ENCODE measurements at regions not wholly inside any gene's neighbourhood (a gene's known extent, or its start where the extent isn't known, plus 50 kb on each side); places are given as distances from the start of the nearest gene placed in this dataset.

DNA sequence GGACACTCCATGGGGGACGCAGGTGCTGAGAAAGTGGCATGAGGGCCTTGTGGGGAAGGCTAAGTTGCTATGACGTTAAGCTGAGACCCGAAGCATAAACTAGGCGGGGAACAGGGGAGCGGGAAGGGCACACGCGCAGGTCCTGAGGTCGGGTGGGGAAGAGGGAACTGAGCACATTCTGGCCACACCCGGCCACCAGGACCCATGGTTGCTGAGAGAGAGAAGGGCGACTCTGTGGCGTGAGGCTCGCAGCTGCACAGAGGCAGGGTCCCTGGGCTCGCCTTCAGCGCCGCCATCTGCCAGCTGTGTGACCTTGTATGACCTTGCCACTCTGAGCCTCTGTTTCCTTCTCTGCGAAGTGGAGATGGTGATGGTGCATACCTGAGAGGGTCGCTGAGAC, 182.5 kb downstream of the PHETA1 start:
- Histone ChIP-seq H3K9ac (ENCODE audit: low read depth in 1 of 2, low read length in 2 of 2) (no peak overlapping the region), H3K4me3 (ENCODE audit: low read depth in 1 of 3, low read length in 3 of 3) (no peak overlapping the region), H3K9me3 (ENCODE audit: control insufficient read depth in 4 of 4, low read length in 3 of 4) (no peaks in the 10 kb centered on the region), H3K27me3 (ENCODE audit: control insufficient read depth in 4 of 4, insufficient read depth in 4 of 4, low read length in 3 of 4) (no peaks in the 10 kb centered on the region), H3K4me1 (ENCODE audit: control insufficient read depth in 4 of 4, insufficient read depth in 4 of 4, low read length in 3 of 4) (no peaks in the 10 kb centered on the region), H3K36me3 (ENCODE audit: control insufficient read depth in 4 of 4, insufficient read depth in 3 of 4, low read depth in 1 of 4, low read length in 3 of 4) (peaks cover 0 to 24% (median 8%) of the 10 kb centered on the region in 4 donors), H3K27ac (ENCODE audit: low read depth in 1 of 2, low read length in 2 of 2) (no peak overlapping the region)
- WGBS: 88% methylated on average over 17 of the region's 17 CpGs
- TF ChIP-seq, protein P1, sequence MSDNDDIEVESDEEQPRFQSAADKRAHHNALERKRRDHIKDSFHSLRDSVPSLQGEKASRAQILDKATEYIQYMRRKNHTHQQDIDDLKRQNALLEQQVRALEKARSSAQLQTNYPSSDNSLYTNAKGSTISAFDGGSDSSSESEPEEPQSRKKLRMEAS (IDR thresholded peaks at IDR 0.05): no peak
- TF ChIP-seq RAD21 (IDR thresholded peaks at IDR 0.05) (no peak), HNF4A (conservative IDR thresholded peaks at IDR 0.05) (no peak), FOXA1 (IDR thresholded peaks at IDR 0.05) (no peak), JUND (IDR thresholded peaks at IDR 0.05) (no peak), FOXA2 (IDR thresholded peaks at IDR 0.05) (no peak)
- DNase-seq (ENCODE audit: low spot score): no peak

DNA sequence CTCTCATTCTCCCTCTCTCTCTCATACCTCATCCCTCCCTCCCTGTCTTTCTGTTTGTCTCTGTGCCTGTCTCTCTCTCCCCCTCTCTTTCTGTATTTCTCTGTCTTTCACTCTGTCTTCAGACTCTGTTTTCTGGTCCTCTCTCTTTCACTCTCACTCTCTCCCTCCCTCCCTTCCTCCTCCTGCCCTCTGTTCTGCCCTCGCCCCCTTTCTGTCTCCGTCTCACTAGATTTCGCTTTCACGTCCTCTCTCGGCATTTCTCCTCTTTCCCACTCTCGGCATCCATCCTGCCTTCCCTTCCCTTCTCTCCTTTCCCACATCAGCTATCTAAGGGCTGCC, 183.0 kb downstream of the PHETA1 start:
- no peak for DNase-seq (ENCODE audit: low spot score)
- no peak overlapping the region for H3K4me3 ChIP-seq (ENCODE audit: low read depth in 1 of 3, low read length in 3 of 3)
- H3K9ac ChIP-seq (ENCODE audit: low read depth in 1 of 2, low read length in 2 of 2): no peak overlapping the region
- 90% methylated on average over 6 of the region's 6 CpGs for WGBS
- H3K27me3 ChIP-seq (ENCODE audit: control insufficient read depth in 4 of 4, insufficient read depth in 4 of 4, low read length in 3 of 4): no peaks in the 10 kb centered on the region
- peaks cover 0 to 22% (median 8%) of the 10 kb centered on the region in 4 donors for H3K36me3 ChIP-seq (ENCODE audit: control insufficient read depth in 4 of 4, insufficient read depth in 3 of 4, low read depth in 1 of 4, low read length in 3 of 4)
- H3K27ac ChIP-seq (ENCODE audit: low read depth in 1 of 2, low read length in 2 of 2): no peak overlapping the region
- peaks cover 0 to 1% (median 0%) of the 10 kb centered on the region in 4 donors for H3K4me1 ChIP-seq (ENCODE audit: control insufficient read depth in 4 of 4, insufficient read depth in 4 of 4, low read length in 3 of 4)
- TF ChIP-seq YY1 (IDR thresholded peaks at IDR 0.05) (no peak), ZBTB33 (IDR thresholded peaks at IDR 0.05) (no peak), REST (IDR thresholded peaks at IDR 0.05) (no peak), EGR1 (IDR thresholded peaks at IDR 0.05; ENCODE audit: low read depth in 2 of 2) (no peak), GABPA (IDR thresholded peaks at IDR 0.05 in 1 of 2, conservative IDR thresholded peaks at IDR 0.05 in 1 of 2) (no peak), SP1 (IDR thresholded peaks at IDR 0.05) (no peak), RXRA (IDR thresholded peaks at IDR 0.05) (no peak), TAF1 (conservative IDR thresholded peaks at IDR 0.05) (no peak), JUND (IDR thresholded peaks at IDR 0.05) (no peak), ATF3 (IDR thresholded peaks at IDR 0.05) (no peak), RAD21 (IDR thresholded peaks at IDR 0.05) (no peak), HNF4A (conservative IDR thresholded peaks at IDR 0.05) (no peak), HNF4G (IDR thresholded peaks at IDR 0.05) (no peak), CTCF (IDR thresholded peaks at IDR 0.05; ENCODE audit: low read depth, low read length, missing input control) (no peak), FOXA1 (IDR thresholded peaks at IDR 0.05) (no peak), NR2F2 (IDR thresholded peaks at IDR 0.05) (no peak), FOXA2 (IDR thresholded peaks at IDR 0.05) (no peak)
- TF ChIP-seq, protein P1 (IDR thresholded peaks at IDR 0.05): no peak
- H3K9me3 ChIP-seq (ENCODE audit: control insufficient read depth in 4 of 4, low read length in 3 of 4): no peaks in the 10 kb centered on the region
